Stomach (tissue), 4 donors: ENCODE measurements at regions not wholly inside any gene's neighbourhood (a gene's known extent, or its start where the extent isn't known, plus 50 kb on each side); places are given as distances from the start of the nearest gene placed in this dataset.

Experiments used
- EP300 ChIP-seq: sonication (generic); formaldehyde crosslinking; IDR thresholded peaks from one replicate; pipeline ENCODE4 v1.6.1; 2017; ENCODE audit warnings: antibody characterized with exemption
- POLR2AphosphoS5 ChIP-seq, 3 donors: sonication (generic); formaldehyde crosslinking; IDR thresholded peaks; one replicate each; pipeline ENCODE4 v1.6.1; 2016; ENCODE audit warnings: antibody characterized with exemption in 3 of 3
- TF ChIP-seq, protein P1 (sequence below), 7 experiments: fragments of 450-650 bp in 4 of 7; fragments of 200-600 bp in 3 of 7; sonication (generic) in 3 of 7; IDR thresholded peaks; one replicate each; pipeline ENCODE4 v1.5.1; 2016 to 2019; ENCODE audit warnings: antibody characterized with exemption in 7 of 7, control low read depth in 2 of 7, mild to moderate bottlenecking in 1 of 7

GRCh38 chr11:82246926-82247325, 486.7 kb downstream of the FAM181B start:
- TF ChIP-seq, protein P1, sequence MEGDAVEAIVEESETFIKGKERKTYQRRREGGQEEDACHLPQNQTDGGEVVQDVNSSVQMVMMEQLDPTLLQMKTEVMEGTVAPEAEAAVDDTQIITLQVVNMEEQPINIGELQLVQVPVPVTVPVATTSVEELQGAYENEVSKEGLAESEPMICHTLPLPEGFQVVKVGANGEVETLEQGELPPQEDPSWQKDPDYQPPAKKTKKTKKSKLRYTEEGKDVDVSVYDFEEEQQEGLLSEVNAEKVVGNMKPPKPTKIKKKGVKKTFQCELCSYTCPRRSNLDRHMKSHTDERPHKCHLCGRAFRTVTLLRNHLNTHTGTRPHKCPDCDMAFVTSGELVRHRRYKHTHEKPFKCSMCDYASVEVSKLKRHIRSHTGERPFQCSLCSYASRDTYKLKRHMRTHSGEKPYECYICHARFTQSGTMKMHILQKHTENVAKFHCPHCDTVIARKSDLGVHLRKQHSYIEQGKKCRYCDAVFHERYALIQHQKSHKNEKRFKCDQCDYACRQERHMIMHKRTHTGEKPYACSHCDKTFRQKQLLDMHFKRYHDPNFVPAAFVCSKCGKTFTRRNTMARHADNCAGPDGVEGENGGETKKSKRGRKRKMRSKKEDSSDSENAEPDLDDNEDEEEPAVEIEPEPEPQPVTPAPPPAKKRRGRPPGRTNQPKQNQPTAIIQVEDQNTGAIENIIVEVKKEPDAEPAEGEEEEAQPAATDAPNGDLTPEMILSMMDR (IDR thresholded peaks at IDR 0.05), result no peak
- TF ChIP-seq EP300 (no peak), POLR2AphosphoS5 (IDR thresholded peaks at IDR 0.05) (no peak)
